HCT116 (cell line): ENCODE measurements at regions not wholly inside any gene's neighbourhood (a gene's known extent, or its start where the extent isn't known, plus 50 kb on each side); places are given as distances from the start of the nearest gene placed in this dataset.
"Not testable (repeated sequence)": the region's sequence is repeated elsewhere in the genome, so short reads cannot be mapped to it uniquely, and the experiment has no call there.

Experiments used
- ATAC-seq: fragments of 200-7000 bp; cut with Tn5 transposase; 2 replicates; pipeline ENCODE4 v1.9.1; 2020; ENCODE audit warnings: mild to moderate bottlenecking, moderate library complexity
- BruUV-seq: library from RNA; stranded (reverse); fragments of 400-500 nt; replicated peaks from 2 replicates; lab custom pipeline; 2021; lab: Mats Ljungman, UMichigan
- CTCF ChIA-PET: fragments of 300-600 bp; sonication (Branson Sonifier 250); formaldehyde crosslinking; loops from one replicate; lab custom pipeline; 2021; ENCODE audit warnings: antibody characterized with exemption; lab: Charles Lee
- POLR2A ChIA-PET: fragments of 300-600, 350-600 bp; sonication (Branson Sonifier 250); formaldehyde crosslinking; loops from one replicate; lab custom pipeline; 2021; ENCODE audit warnings: antibody characterized with exemption; lab: Charles Lee
- RAD21 ChIA-PET, 2 experiments: fragments of 300-600 bp; sonication (Branson Sonifier 250); formaldehyde crosslinking; loops; one replicate each; lab custom pipeline; 2023; ENCODE audit warnings: low total read pairs in 2 of 2; ENCODE audit not compliant: uncharacterized antibody in 2 of 2, unreplicated experiment in 2 of 2, low non-redundant PET in 1 of 2; lab: Charles Lee
- DNase-seq: peaks from one replicate; pipeline ENCODE4 v3.0.0-alpha.2; 2010; ENCODE audit warnings: low read depth, low spot score
- H2AFZ ChIP-seq: fragments of 200-600 bp; shearing (Covaris generic), sonication (generic); 2 replicates; pipeline ENCODE4 v1.6.1; 2017; ENCODE audit warnings: low read depth, mixed run types, mixed read lengths, antibody characterized with exemption, low read length; ENCODE audit not compliant: poor library complexity, severe bottlenecking
- H3K27ac ChIP-seq: 2 replicates; pipeline ENCODE4 v1.5.1; 2012; ENCODE audit warnings: low read depth, low read length
- H3K27me3 ChIP-seq: fragments of 200-600 bp; sonication (generic); 2 replicates; pipeline ENCODE4 v1.6.1; 2016; ENCODE audit warnings: mixed run types, low read length, mixed read lengths; ENCODE audit not compliant: insufficient read depth
- H3K36me3 ChIP-seq, 2 experiments: fragments of 200-500 bp in 1 of 2; fragments of 200-600 bp in 1 of 2; sonication (Bioruptor generic) in 1 of 2; sonication (generic) in 1 of 2; 2 replicates each; pipeline versions ENCODE4 v1.5.1 to v1.6.1; 2014 to 2016; ENCODE audit warnings: low read length in 2 of 2, inconsistent platforms in 1 of 2, mixed read lengths in 1 of 2, mixed run types in 1 of 2; ENCODE audit not compliant: insufficient read depth in 2 of 2, control insufficient read depth in 1 of 2
- H3K4me1 ChIP-seq, 2 experiments: fragments of 200-600 bp in 1 of 2; sonication (generic) in 1 of 2; 2 replicates each; pipeline versions ENCODE4 v1.5.1 to v1.6.1; 2012 to 2017; ENCODE audit warnings: low read length in 2 of 2, inconsistent platforms in 1 of 2, mild to moderate bottlenecking in 1 of 2, mixed read lengths in 1 of 2, mixed run types in 1 of 2, moderate library complexity in 1 of 2; ENCODE audit not compliant: insufficient read depth in 2 of 2, control insufficient read depth in 1 of 2
- H3K4me2 ChIP-seq: fragments of 200-600 bp; sonication (generic); 2 replicates; pipeline ENCODE4 v1.6.1; 2017; ENCODE audit warnings: mixed run types, low read length, mixed read lengths
- H3K4me3 ChIP-seq, 2 experiments: fragments of 200-600 bp in 1 of 2; sonication (generic) in 1 of 2; replicated peaks in 1 of 2; 2 replicates each; pipeline ENCODE4 v1.5.1; 2011 to 2016; ENCODE audit warnings: low read length in 2 of 2, control low read depth in 1 of 2, low read depth in 1 of 2, mild to moderate bottlenecking in 1 of 2, mixed read lengths in 1 of 2, mixed run types in 1 of 2
- H3K79me2 ChIP-seq: fragments of 200-600 bp; sonication (generic); 2 replicates; pipeline ENCODE4 v1.6.1; 2017; ENCODE audit warnings: mild to moderate bottlenecking, mixed run types, low read length, moderate library complexity, mixed read lengths; ENCODE audit not compliant: insufficient read depth
- H3K9ac ChIP-seq: fragments of 200-600 bp; sonication (generic); 2 replicates; pipeline ENCODE4 v1.6.1; 2016; ENCODE audit warnings: low read length, mixed read lengths
- H3K9me2 ChIP-seq: fragments of 200-600 bp; sonication (generic), shearing (Covaris generic); 2 replicates; pipeline ENCODE4 v1.6.1; 2017; ENCODE audit warnings: mixed run types, mild to moderate bottlenecking, moderate library complexity; ENCODE audit not compliant: insufficient read depth
- H3K9me3 ChIP-seq, 2 experiments: fragments of 200-500 bp in 1 of 2; fragments of 200-600 bp in 1 of 2; sonication (Bioruptor generic) in 1 of 2; sonication (generic) in 1 of 2; 2 replicates each; pipeline ENCODE4 v1.6.1; 2014 to 2017; ENCODE audit warnings: low read length in 2 of 2, mixed read lengths in 2 of 2, inconsistent platforms in 1 of 2, low read depth in 1 of 2, mild to moderate bottlenecking in 1 of 2, mixed run types in 1 of 2, moderate library complexity in 1 of 2; ENCODE audit not compliant: control insufficient read depth in 1 of 2, insufficient read depth in 1 of 2
- H4K20me1 ChIP-seq: fragments of 200-600 bp; sonication (generic), shearing (Covaris generic); 2 replicates; pipeline ENCODE4 v1.6.1; 2017; ENCODE audit warnings: mixed run types, mild to moderate bottlenecking, moderate library complexity; ENCODE audit not compliant: insufficient read depth
- ELF1 ChIP-seq: IDR thresholded peaks from 2 replicates; pipeline ENCODE4 v1.6.1; 2012; ENCODE audit warnings: low read depth, borderline replicate concordance
- SP1 ChIP-seq: IDR thresholded peaks from 2 replicates; pipeline ENCODE4 v1.6.1; 2012; ENCODE audit warnings: low read depth
- intact Hi-C: fragments of 100-400 bp; cut with micrococcal nuclease; formaldehyde crosslinking; loops from 2 replicates; pipeline ENCODE4 v1.10.0; 2022

DNA sequence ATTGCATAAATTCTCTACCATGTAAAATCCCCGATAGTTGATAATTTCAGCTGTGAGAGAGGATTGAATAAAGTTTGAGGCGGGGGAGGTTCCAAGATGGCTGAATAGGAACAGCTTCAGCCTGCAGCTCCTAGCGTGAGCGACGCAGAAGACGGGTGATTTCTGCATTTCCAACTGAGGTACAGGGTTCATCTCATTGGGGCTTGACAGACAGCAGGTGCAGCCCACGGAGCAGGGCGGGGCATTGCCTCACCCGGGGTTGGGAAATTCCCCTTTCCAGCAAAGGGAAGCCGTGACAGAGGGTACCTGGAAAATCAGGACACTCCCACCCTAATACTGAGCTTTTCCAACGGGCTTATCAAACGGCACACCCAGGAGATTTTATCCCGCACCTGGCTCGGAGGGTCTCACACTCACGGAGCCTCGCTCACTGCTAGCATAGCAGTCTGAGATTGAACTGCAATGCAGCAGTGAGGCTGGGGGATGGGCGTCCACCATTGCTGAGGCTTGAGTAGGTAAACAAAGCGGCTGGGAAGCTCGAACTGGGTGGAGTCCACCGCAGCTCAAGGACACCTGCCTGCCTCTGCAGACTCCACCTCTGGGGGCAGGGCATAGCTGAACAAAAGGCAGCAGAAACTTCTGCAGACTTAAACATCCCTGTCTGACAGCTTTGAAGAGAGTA, 1261.6 kb upstream of the DDX18 start:
- peaks cover 6 to 20% of the 10 kb centered on the region in 2 experiments; a peak in 2 of 4 replicates for H3K9me3 ChIP-seq
- H3K4me2 ChIP-seq, H2AFZ ChIP-seq, H3K4me1 ChIP-seq, H3K4me3 ChIP-seq, ATAC-seq, H3K36me3 ChIP-seq, H3K9me2 ChIP-seq, DNase-seq, H3K9ac ChIP-seq, H3K27ac ChIP-seq, CTCF ChIA-PET, H4K20me1 ChIP-seq, RAD21 ChIA-PET, BruUV-seq, H3K79me2 ChIP-seq, H3K27me3 ChIP-seq, POLR2A ChIA-PET, intact Hi-C loops: not testable (repeated sequence)

- Histone ChIP-seq H3K79me2 (no peaks in the 10 kb centered on the region), H3K27ac (no peak overlapping the region), H3K36me3 (no peaks in the 10 kb centered on the region), H3K4me2 (no peak overlapping the region), H3K27me3 (no peaks in the 10 kb centered on the region), H4K20me1 (no peaks in the 10 kb centered on the region), H3K9ac (no peak overlapping the region), H3K9me2 (no peaks in the 10 kb centered on the region), H3K9me3 (peaks cover 0 to 11% of the 10 kb centered on the region in 2 experiments; a peak in 2 of 4 replicates), H3K4me3 (no peak overlapping the region), H3K4me1 (no peaks in the 10 kb centered on the region), H2AFZ (no peak overlapping the region)
- TF ChIP-seq ELF1 = no peak
- TF ChIP-seq SP1 = no peak
- RAD21 ChIA-PET = no interaction called here
- no TSS peak for BruUV-seq
- CTCF ChIA-PET = no interaction called here
- ATAC-seq (no peak), DNase-seq (no peak)
- POLR2A ChIA-PET = no interaction called here
- intact Hi-C loops = no loop called here
These were observed 1234.3 kb upstream of the DDX18 start for GRCh38 chr2:116580209-116580608.
